Endothelial cell (in vitro differentiated cells): ENCODE measurements at regions not wholly inside any gene's neighbourhood (a gene's known extent, or its start where the extent isn't known, plus 50 kb on each side); places are given as distances from the start of the nearest gene placed in this dataset.

Experiments
- DNase-seq: peaks from one replicate; pipeline ENCODE4 v3.0.0; 2021; ENCODE audit warnings: low spot score
- H3K27ac Mint-ChIP-seq: one replicate; pipeline ENCODE4 v1.8.0; 2021; ENCODE audit warnings: mixed read lengths, inconsistent platforms; ENCODE audit not compliant: unreplicated experiment
- H3K27me3 Mint-ChIP-seq: one replicate; pipeline ENCODE4 v1.8.0; 2021; ENCODE audit warnings: mild to moderate bottlenecking, moderate library complexity, mixed read lengths, inconsistent platforms; ENCODE audit not compliant: unreplicated experiment
- H3K36me3 Mint-ChIP-seq: one replicate; pipeline ENCODE4 v1.8.0; 2021; ENCODE audit warnings: mild to moderate bottlenecking, low read depth, mixed read lengths, inconsistent platforms; ENCODE audit not compliant: unreplicated experiment
- H3K4me1 Mint-ChIP-seq: one replicate; pipeline ENCODE4 v1.8.0; 2021; ENCODE audit warnings: mild to moderate bottlenecking, mixed read lengths, inconsistent platforms; ENCODE audit not compliant: unreplicated experiment
- H3K4me3 Mint-ChIP-seq: one replicate; pipeline ENCODE4 v1.8.0; 2021; ENCODE audit warnings: mild to moderate bottlenecking, mixed read lengths, inconsistent platforms; ENCODE audit not compliant: unreplicated experiment
- H3K9me3 Mint-ChIP-seq: one replicate; pipeline ENCODE4 v1.8.0; 2021; ENCODE audit warnings: mixed read lengths, inconsistent platforms; ENCODE audit not compliant: unreplicated experiment
- CTCF ChIP-seq: fragments of 200-600 bp; sonication (generic); IDR thresholded peaks from one replicate; pipeline ENCODE4 v1.5.0; 2021; ENCODE audit warnings: antibody characterized with exemption; ENCODE audit not compliant: unreplicated experiment

GRCh38 chr9:26158631-26159150 lies 480.4 kb upstream of the TUSC1 start:
- no peaks in the 10 kb centered on the region for H3K27me3 Mint-ChIP-seq
- no peak overlapping the region for H3K4me3 Mint-ChIP-seq
- no peaks in the 10 kb centered on the region for H3K36me3 Mint-ChIP-seq
- no peak for DNase-seq
- no peaks in the 10 kb centered on the region for H3K4me1 Mint-ChIP-seq
- no peak for TF ChIP-seq CTCF
- H3K9me3 Mint-ChIP-seq = no peaks in the 10 kb centered on the region
- H3K27ac Mint-ChIP-seq = no peak overlapping the region

- Mint-ChIP-seq H3K36me3 (no peaks in the 10 kb centered on the region), H3K9me3 (no peaks in the 10 kb centered on the region), H3K4me1 (no peaks in the 10 kb centered on the region), H3K4me3 (no peak overlapping the region), H3K27ac (no peak overlapping the region), H3K27me3 (no peaks in the 10 kb centered on the region)
- no peak for TF ChIP-seq CTCF
- DNase-seq = no peak
These were observed 479.2 kb upstream of the TUSC1 start for GRCh38 chr9:26157411-26157810.

- Mint-ChIP-seq H3K9me3 (no peaks in the 10 kb centered on the region), H3K4me1 (no peaks in the 10 kb centered on the region), H3K36me3 (no peaks in the 10 kb centered on the region), H3K27me3 (no peaks in the 10 kb centered on the region), H3K4me3 (no peak overlapping the region), H3K27ac (no peak overlapping the region)
- DNase-seq = no peak
- TF ChIP-seq CTCF = no peak
These were observed 474.1 kb upstream of the TUSC1 start for GRCh38 chr9:26152350-26152749.

- DNase-seq = no peak
- H3K4me1 Mint-ChIP-seq = no peaks in the 10 kb centered on the region
- no peaks in the 10 kb centered on the region for H3K27me3 Mint-ChIP-seq
- no peak for TF ChIP-seq CTCF
- no peaks in the 10 kb centered on the region for H3K9me3 Mint-ChIP-seq
- no peaks in the 10 kb centered on the region for H3K36me3 Mint-ChIP-seq
- H3K27ac Mint-ChIP-seq = no peak overlapping the region
- H3K4me3 Mint-ChIP-seq = no peak overlapping the region
These were observed 469.9 kb upstream of the TUSC1 start for GRCh38 chr9:26148128-26148527.

GRCh38 chr9:26145938-26146337 lies 467.7 kb upstream of the TUSC1 start:
- TF ChIP-seq CTCF = no peak
- Mint-ChIP-seq H3K36me3 (no peaks in the 10 kb centered on the region), H3K27ac (no peak overlapping the region), H3K4me1 (no peaks in the 10 kb centered on the region), H3K4me3 (no peak overlapping the region), H3K27me3 (no peaks in the 10 kb centered on the region), H3K9me3 (no peaks in the 10 kb centered on the region)
- DNase-seq = no peak
